OCI-LY3 (cell line): ENCODE measurements at regions not wholly inside any gene's neighbourhood (a gene's known extent, or its start where the extent isn't known, plus 50 kb on each side); places are given as distances from the start of the nearest gene placed in this dataset.

Experiments used
- CTCF ChIP-seq: fragments of 200-600, 300-600 bp; sonication (generic); IDR thresholded peaks from 2 replicates; pipeline ENCODE4 v1.5.1; 2014; ENCODE audit warnings: antibody characterized with exemption, low read length, low read depth
- EZH2phosphoT487 ChIP-seq: fragments of 200-600 bp; shearing (Covaris generic); IDR thresholded peaks from 2 replicates; pipeline ENCODE4 v1.6.1; 2018; ENCODE audit warnings: antibody characterized with exemption, mixed run types, low read depth

- TF ChIP-seq EZH2phosphoT487 (no peak), CTCF (no peak)
Observed at GRCh38 chr13:21309542-21310172, 133.2 kb downstream of the MRPL57 start.
